AG09319 (cell line): ENCODE measurements at regions not wholly inside any gene's neighbourhood (a gene's known extent, or its start where the extent isn't known, plus 50 kb on each side); places are given as distances from the start of the nearest gene placed in this dataset.

Experiments used
- DNase-seq: peaks from one replicate; pipeline ENCODE4 v3.0.0-alpha.2; 2010; ENCODE audit warnings: low read depth; ENCODE audit errors: extremely low read depth
- TF ChIP-seq, protein P1 (sequence below): IDR thresholded peaks from 2 replicates; pipeline ENCODE4 v1.5.1; 2011; ENCODE audit warnings: low read depth, mild to moderate bottlenecking, inconsistent platforms, low read length, moderate library complexity

DNA sequence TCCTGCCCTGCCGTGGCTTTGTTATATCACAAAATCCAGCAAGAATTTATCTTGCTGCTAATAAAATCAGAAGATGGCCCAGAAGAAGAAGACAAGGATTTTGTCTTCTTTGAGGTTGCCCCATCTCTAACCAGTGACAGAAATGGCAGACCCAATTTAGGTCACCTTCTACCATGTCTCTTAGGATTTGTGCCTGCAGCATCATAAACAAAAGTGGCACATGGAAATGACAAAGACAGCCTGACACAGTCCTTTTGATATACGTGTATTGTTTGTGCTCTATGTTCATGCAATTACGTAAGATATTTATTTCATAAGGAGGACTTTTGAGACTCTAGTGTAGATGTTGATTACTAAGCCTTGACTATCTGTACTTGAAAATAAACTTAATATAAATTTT is 135.9 kb upstream of the TMTC4 start:
- no peak for DNase-seq
- TF ChIP-seq, protein P1, sequence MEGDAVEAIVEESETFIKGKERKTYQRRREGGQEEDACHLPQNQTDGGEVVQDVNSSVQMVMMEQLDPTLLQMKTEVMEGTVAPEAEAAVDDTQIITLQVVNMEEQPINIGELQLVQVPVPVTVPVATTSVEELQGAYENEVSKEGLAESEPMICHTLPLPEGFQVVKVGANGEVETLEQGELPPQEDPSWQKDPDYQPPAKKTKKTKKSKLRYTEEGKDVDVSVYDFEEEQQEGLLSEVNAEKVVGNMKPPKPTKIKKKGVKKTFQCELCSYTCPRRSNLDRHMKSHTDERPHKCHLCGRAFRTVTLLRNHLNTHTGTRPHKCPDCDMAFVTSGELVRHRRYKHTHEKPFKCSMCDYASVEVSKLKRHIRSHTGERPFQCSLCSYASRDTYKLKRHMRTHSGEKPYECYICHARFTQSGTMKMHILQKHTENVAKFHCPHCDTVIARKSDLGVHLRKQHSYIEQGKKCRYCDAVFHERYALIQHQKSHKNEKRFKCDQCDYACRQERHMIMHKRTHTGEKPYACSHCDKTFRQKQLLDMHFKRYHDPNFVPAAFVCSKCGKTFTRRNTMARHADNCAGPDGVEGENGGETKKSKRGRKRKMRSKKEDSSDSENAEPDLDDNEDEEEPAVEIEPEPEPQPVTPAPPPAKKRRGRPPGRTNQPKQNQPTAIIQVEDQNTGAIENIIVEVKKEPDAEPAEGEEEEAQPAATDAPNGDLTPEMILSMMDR, result no peak

DNA sequence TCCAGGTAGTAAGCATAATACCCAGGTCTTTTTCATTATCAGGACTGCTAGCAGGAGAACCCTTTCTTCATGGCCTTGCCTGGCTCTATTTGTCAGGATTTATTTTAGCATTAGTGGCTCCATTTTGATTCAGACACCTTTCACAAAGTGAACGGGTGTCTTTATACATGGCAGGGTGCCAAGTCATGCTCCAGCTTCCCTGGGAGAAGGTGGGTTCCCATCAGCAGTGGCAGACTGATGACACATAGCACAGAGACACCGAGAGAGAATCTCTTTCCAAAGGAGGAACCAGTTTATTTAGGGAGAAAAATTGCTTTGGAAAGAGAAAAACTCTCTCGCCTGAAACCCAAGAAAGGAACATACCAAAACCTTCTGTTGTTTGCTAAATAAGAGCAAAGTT is 135.3 kb upstream of the TMTC4 start:
- TF ChIP-seq, protein P1, result no peak
- no peak for DNase-seq

DNA sequence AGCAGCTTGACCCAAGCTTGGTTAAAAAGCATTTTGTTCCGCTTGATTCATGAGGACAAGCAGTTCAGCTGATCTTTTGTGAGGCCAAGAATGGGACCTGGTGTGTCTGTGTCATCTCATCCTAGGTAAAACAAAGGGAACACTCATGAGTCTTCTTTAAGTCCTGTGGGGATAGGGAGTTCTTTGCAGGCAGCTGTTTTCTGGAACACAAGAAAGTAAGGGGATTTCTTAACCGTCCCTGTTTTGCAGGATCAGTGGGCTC is 134.5 kb upstream of the TMTC4 start:
- DNase-seq, result no peak
- TF ChIP-seq, protein P1, result no peak

DNA sequence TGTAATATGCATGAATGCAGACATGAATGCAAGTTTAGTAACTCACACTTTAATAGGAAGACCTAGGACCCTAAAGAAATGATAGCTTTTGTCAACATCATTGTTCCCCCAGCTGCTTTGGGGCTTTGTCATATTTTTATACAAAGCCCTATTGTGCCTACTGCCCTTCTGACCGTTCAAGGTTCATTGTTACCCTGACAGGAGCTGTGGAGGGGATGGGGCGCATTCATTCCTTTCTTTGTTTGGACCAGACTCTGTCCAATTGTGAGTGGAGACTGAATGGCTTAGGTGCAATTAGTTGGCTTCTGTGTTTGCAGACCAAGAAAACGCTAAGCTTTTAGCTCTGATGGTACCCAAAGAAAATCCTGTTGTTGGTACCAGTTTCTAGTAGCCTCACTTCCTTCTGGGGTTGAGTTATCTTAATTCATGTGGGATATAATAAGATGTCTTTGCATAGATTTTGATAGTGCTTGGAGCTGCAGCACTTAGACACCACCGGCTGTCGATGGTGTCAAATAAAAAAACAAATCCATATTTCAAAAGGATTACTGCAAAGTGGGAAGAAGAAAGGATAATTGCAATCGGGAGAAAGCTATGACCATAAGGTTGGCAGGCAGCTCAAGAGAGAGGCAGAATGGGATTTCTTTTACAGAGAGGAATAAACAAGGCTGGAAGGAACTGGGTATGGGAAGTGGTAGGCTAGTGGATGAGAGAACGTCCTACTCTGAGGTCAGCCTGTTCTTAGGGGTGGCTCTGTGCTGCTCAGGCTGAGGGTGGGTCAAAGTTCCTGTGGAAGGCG is 133.9 kb upstream of the TMTC4 start:
- TF ChIP-seq, protein P1, result no peak
- no peak for DNase-seq

DNA sequence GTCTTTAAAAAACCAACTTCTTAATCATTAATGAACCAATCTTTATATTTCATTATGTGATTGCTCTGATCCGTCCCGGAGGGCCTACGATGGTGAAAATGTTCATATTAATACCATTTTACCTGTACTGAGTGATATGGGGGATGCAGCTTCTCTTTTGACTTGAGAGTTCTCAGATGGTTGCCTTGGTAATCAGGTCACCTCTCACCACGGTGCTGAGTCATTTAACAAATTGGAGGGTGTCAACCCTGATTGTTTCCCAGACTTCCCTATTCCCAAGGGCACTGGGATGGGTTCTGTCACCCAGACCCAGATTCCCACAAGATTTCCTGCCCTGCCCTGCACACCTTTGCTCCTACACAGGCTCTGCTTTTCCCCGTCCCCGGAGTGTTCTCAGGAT is 128.5 kb upstream of the TMTC4 start:
- TF ChIP-seq, protein P1, result no peak
- no peak for DNase-seq

DNA sequence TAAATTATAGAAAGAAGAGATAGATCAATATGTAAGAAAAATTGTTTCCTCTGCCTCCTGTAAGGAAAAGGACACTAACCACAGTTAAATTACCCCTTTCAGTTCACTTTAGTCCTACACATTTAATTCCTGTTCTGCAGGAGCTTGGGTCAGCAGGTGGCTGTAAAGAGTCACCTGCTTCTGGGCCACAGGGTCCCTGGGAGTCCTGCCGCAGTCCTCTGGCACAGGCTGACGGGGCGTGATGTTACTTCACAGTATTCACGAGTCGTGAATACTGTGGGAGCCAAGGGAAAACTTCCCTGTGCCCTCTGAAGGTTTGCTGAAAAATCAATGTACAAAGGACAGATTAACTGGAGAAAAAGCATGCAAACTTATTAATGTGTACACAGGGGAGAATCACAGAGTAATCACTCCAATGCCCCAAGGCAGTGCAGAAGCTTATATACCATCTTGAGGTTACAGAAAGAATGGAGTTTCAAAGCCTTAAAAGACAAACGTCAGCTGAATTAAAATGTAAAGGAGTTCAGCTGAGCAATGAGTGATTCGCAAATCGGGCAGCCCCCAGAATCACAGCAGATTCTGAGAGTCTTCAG is 125.8 kb upstream of the TMTC4 start:
- no peak for DNase-seq
- TF ChIP-seq, protein P1, result no peak

DNA sequence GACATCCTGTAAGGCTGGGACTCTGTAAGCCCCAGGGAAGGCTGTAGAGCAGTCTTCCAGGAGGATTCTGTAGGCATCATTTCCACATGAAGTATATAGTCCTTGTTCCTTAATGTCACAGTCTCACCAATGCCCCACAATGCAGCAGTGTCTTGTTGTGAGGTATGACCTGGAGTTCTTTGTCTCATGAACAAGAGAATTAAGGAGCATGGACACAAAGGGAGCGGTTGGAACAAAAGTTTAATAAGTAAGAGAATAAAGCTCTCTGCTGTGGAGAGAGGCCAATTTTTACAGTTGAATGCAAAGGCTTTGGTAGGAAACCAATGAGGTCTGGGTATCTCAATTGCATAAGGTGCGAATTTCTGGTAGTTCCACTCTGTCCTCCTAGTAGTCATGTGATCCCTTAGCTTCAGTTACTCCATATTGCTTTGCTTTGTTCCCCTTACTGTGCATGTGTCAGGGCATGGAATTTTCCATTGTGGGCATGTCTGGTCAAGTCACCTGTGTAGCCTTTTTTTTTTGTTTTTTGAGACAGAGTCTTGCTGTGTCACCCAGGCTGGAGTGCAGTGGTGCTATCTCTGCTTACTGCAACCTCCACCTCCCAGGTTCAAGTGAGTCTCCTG is 124.3 kb upstream of the TMTC4 start:
- TF ChIP-seq, protein P1, result no peak

More for the DNA sequence above, 124.3 kb upstream of the TMTC4 start:
- no peak for DNase-seq
